Skin of body (tissue), 1 donor: ENCODE measurements at regions not wholly inside any gene's neighbourhood (a gene's known extent, or its start where the extent isn't known, plus 50 kb on each side); places are given as distances from the start of the nearest gene placed in this dataset.
"Not testable (repeated sequence)": the region's sequence is repeated elsewhere in the genome, so short reads cannot be mapped to it uniquely, and the experiment has no call there.

ENCODE experiments used
- DNase-seq: peaks from one replicate; lab custom pipeline; 2025; lab: John Stamatoyannopoulos, UW

DNA sequence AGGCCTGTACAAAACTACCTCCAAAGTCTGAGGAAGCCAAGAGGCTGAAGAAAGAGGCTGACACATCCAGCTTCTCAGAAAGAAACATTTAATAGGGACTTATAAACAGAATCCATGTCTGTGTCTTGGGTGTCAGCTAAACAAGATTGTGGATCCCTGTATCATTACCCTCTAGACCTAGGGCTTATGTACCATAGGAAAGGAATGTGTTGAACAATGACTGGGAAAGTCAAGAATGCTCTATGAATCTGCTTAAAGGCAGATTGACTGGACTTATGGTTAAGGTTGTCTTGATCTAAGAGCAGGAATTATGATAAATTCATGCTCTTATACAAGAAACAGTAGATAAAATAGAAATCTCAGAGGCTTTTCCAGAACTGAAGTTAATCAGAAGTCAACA, 335.7 kb upstream of the RPS23 start:
- DNase-seq: no peak

DNA sequence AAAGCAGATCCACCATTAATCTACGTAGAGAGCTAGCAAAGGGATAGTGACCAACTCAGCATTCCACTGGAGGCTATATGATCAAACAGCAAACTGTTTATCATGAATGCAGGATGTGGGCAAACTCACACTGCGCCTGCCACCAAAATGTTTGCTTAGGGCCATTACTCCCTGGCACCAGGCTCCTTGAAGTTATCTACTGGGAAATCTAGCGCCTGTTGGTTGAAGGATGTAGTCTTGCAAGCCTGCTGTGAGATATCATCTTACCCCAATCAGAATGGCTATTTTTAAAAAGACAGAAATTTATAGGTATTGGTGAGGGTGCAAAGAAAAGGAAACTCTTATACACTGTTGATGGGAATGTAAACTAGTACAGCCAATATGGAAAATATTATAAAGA, 332.5 kb upstream of the RPS23 start:
- DNase-seq: no peak

GRCh38 chr5:82605441-82605973, 327.4 kb upstream of the RPS23 start:
- DNase-seq: no peak

GRCh38 chr5:82603033-82603987, 325.2 kb upstream of the RPS23 start:
- DNase-seq: no peak

GRCh38 chr5:82601861-82602260, 323.7 kb upstream of the RPS23 start:
- DNase-seq: no peak

GRCh38 chr5:82601077-82601476, 322.9 kb upstream of the RPS23 start:
- no peak for DNase-seq

- no peak for DNase-seq
Observed at GRCh38 chr5:82599692-82600091, 321.5 kb upstream of the RPS23 start.

DNA sequence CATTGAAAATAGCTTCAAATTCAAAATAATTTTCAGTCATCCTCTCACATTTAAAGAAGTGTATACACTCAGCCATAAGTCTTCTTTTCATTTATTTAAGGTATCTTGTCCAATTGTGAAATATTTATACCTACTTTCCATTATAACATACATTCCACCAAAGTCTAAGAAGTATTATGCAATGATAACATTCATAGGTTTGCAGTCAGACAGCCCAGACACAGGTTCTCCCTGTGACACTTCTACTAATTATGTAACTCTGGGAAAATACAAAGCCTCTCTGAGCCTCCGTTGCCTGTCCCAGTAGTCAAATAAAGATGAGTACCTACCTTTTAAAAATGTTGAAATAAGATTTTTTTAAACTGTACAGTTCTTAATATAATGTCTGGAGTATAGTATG, 320.9 kb upstream of the RPS23 start:
- no peak for DNase-seq

DNA sequence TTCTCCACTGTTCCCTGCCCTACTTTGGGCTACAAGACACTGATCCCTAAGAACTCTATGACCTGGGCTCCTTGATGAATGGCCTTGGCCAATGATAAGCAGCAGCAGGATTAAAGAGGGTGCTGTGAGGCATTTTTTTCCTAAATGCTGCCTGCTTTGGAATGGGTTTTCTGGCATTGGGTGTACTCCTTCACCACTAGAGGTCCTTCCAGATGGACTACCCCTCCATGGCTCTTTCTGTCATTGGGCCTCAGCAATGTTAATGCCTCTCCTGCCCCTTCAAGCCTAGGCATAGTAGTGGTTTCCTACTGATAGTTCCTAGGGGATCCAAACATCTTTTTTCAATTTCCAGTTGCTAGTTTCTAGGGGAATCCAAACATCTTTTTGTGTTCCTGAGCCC, 319.3 kb upstream of the RPS23 start:
- DNase-seq: no peak

DNA sequence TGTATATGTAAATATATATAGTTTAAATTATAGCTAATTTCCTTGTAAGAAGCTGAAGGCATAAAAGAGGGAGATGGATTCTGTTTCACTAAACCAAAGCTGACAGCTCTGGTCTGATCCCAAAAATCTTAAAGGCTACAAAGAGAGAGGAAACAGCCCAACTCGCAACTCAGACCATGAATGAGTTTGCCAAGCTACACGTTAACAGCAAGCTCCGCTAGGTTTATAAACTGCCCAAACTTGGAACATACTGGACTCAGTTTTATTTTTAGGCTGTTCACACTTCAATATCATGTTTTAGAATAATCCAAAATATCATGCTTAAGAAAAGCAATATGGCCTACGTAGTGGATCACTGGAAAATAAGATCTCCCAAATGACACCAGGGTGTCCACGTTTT, 318.3 kb upstream of the RPS23 start:
- no peak for DNase-seq

DNA sequence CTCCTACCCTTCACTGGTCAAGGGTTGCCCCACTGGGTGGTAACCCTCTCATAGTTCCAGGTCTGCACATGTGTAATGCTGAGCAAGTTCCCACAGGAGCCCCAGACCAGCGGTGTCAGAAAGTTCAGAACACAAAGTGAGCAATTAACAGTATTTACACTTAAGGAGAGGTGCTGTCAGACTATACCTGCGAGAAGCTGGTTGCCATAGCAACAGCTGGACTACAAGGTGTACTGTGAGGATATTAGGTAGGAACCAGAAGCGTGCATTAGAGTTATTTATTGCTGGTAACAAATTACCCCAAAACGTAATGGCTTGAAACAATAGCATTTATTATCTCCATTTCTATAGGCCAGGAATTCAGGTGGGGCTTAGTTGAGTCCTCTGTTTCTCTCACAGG, 317.0 kb upstream of the RPS23 start:
- no peak for DNase-seq

- DNase-seq: no peak
Observed at GRCh38 chr5:82594097-82594496, 315.9 kb upstream of the RPS23 start.

- no peak for DNase-seq
Observed at GRCh38 chr5:82593481-82593880, 315.3 kb upstream of the RPS23 start.

- DNase-seq: no peak
Observed at GRCh38 chr5:82591021-82591515, 312.9 kb upstream of the RPS23 start.

DNA sequence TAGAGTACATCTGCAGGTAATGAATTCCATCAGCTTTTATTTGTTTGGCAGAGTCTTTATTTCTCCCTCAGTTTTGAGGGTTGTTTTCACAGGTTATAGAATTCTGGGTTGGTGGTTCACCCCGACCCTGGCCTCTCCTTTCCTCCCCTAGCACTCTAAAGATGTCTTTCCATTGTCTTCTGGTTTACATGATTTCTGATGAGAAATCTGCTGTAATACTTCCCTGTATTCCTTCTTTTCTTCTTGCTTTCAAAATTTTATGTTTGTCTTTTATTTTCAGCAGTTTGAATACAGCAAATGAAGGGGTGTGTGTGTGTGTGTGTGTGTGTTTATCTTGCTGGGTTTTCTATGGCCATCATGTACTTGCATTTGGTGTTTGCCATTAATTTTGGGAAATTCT, 312.0 kb upstream of the RPS23 start:
- no peak for DNase-seq

- no peak for DNase-seq
Observed at GRCh38 chr5:82586661-82587310, 308.6 kb upstream of the RPS23 start.

DNA sequence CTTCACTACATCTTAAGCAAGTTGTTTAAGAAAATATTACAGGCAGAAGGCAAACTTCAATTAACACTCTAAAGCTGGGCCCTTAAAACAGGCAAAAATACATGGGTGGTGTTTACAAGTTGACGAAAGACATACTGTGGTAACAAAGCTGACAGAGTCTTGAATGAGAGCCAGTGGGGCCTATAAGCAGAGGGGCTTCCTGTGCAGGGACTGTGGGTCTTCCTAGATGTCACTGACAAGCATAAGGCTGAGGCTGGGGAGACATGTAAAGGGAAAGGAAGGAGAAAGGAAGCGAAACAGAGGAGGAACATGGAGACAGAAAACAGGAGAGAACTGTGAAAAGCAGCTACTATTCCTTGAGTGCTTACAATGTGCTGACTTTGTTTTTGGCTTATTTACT, 308.0 kb upstream of the RPS23 start:
- DNase-seq: no peak

GRCh38 chr5:82584631-82585030, 306.5 kb upstream of the RPS23 start:
- DNase-seq: no peak

- not testable (repeated sequence) for DNase-seq
Observed at GRCh38 chr5:82583331-82583730, 305.2 kb upstream of the RPS23 start.

DNA sequence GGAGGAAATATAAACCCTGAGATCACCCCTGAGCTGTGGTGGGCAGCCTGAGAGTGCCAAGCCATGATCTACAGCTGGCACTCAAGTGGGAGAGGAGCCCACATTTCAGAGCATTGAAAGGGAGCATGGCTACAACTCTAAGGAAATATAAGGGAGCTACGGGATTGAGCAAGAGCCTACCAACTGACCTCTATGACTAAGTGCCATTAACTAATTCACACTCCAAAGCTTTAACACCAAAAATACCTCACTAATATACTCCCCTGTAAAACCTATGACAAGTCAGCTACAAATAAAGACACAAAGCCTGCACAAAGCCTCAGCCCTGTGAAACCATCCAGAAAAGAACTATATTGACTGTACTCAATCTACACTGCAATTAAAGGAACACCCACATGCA, 286.8 kb upstream of the RPS23 start:
- DNase-seq: no peak

DNA sequence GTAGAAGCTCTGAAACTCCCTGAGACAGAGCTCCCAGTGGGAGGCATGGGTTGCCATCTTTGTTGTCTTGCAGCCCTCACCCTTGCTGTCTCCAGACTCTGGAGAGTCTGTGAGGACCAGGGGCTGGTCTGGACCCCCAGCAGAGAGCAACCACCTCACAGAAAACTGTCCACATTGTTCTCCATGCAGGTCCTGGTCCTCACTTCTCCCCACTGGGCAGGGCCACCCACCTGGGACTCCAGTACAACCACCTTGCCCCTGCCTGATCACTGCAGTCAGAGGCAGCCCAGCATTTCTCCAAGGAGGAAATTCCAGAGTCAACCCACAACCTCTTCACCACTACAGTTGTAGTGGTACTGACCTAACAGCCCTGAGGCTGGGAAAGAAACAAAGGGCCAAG, 285.6 kb upstream of the RPS23 start:
- DNase-seq: no peak

GRCh38 chr5:82562696-82563240, 284.6 kb upstream of the RPS23 start:
- no peak for DNase-seq
